ENCODE measurements at regions not wholly inside any gene's neighbourhood (a gene's known extent, or its start where the extent isn't known, plus 50 kb on each side); places are given as distances from the start of the nearest gene placed in this dataset.

DNA sequence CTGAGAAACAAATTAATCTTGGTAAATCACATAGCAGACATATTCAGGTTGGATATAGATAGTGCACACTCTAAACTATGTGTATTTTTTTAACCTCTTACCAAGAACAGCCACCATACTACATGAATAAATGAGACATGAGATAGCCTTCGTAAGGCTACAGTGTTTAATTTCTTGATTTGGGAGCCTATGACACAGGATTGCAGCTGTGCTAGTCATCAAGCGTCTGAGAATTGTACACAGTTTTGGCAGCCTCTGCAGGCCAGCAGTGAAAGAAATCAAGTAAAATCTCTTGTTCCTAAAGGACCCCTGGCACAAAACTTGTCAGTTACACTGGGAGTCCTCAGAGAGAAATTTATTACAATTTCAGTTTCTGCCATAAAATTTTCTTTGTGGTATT, 236.1 kb downstream of the C12orf50 start:
- DNase-seq (ENCODE audit: low spot score) = peak; percentile 16

DNA sequence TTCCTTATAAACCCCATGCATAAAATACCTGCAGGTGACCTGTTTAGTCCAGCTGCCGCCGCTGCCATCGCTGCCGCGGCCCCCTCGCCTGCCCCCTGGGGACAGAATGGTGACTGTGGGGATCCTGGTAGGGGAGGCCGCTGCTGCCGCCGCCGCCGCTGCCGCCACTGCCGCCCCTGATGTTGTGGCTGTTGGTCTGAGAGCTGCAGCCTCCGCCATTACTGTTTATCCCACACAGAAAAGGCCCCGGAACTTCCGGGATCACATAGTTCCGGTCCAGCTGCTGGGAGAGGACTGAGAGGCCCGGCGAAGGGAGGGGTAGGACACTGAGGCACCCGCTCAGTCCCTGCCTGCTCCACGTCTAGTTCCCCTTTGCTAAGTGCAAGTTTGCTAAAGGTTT, 244.9 kb downstream of the C12orf50 start:
- DNase-seq (ENCODE audit: low spot score) = no peak

GRCh38 chr12:87783467-87783866, 245.7 kb downstream of the C12orf50 start:
- no peak for DNase-seq (ENCODE audit: low spot score)

DNA sequence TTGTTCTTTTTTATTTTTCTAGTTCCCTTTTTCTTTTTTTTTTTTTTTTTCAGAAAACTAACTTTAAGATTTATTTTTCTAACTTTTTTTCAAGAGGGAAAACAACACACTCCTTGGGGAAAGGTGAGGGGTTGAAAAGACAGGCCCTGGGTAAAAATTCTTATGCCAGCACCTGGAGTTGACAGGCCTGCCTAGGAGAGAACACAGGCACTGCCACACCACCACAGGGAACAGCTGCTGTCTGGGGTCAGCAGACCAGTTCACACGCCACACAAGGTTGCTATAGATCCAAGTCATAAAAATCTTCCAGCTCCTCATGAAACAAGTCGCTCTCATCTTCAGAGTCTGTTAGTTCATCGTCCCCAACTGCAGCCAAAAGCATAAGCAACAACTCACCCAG, 246.4 kb downstream of the C12orf50 start:
- DNase-seq (ENCODE audit: low spot score) = no peak

- DNase-seq (ENCODE audit: low spot score) = no peak
Measured at GRCh38 chr12:87779858-87780498, 249.2 kb downstream of the C12orf50 start.

DNA sequence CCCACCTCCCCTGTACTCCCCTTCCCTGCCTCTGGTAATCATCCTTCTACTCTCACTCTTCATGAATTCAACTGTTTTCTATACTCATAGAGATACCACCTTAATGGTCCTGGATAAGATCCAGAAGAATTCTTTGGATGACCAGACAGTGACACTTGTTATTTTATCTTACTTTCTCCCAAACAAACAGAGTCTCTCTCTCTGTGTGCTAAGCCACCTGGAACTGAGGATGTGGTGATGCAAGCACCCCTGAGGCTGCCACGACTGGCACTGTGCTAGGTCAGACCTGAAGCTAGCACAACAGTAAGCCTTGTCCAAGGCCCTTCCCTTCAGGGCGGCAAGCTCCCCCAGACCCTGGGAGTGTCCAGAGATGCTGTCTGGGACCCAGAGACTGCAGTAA, 250.2 kb downstream of the C12orf50 start:
- no peak for DNase-seq (ENCODE audit: low spot score)

- no peak for DNase-seq (ENCODE audit: low spot score)
Measured at GRCh38 chr12:87778065-87778464, 251.1 kb downstream of the C12orf50 start.

DNA sequence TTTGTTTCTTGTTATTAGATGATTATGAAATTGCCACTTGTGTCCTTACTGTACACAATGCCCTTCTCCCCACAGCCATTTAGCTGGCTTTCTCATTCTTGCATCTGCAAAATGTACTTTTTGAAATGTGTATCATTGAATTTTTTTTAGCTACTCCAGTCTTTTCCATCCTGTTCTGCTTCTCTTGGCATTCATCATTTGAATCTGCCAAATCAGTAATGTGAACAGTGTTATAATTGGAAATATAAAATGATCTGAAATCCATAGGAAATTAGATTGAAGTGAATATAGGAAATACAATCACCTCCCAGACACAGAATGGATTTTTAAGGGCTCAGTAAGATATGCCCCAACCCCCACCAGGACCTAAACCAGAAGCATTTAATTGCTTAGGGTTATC, 253.4 kb downstream of the C12orf50 start:
- DNase-seq (ENCODE audit: low spot score) = no peak

GRCh38 chr12:87775051-87775450, 254.2 kb downstream of the C12orf50 start:
- DNase-seq (ENCODE audit: low spot score) = no peak

DNA sequence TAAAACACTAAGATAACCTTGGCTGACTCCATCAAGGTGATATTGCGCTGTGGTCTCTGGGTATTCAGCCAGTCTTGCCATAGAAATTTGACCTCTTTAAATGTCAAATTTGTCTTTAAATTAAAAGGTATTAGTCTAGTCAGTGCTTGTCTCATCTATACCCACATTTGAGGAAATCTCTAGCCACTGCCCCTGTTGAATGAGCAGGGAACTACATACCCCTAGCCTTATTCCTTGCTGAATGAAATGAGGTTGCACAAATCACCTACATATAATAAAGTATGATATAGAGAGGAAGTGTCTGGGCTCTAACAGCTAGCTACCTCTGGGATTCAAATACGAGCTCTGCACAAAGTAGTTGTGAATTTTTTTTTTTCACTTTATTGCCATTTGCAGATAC, 256.8 kb downstream of the C12orf50 start:
- DNase-seq (ENCODE audit: low spot score) = no peak

GRCh38 chr12:87768501-87769287, 260.5 kb downstream of the C12orf50 start:
- DNase-seq (ENCODE audit: low spot score) = no peak

DNA sequence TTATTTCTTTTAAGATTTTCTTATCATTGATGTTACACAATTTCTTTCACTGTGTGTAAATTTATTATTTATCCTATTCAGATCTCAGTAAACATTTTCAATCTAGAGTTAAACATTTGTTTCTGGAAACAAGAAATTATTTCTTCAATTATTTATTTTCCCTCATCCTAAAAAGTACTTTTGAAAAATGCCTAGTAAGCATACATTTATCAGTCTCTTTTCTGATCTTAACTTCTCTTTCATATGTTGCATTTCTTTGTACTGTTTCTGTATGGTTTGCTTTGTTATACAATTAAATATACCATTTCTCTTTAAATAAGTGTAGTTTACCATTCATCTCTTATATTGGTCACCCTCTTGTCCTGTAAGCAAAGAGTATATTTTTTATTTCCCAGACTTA, 263.2 kb downstream of the C12orf50 start:
- DNase-seq (ENCODE audit: low spot score) = no peak

GRCh38 chr12:87760943-87761342, 268.3 kb downstream of the C12orf50 start:
- peak; percentile 4 for DNase-seq (ENCODE audit: low spot score)

GRCh38 chr12:87758271-87758670, 270.9 kb downstream of the C12orf50 start:
- DNase-seq (ENCODE audit: low spot score) = no peak

DNA sequence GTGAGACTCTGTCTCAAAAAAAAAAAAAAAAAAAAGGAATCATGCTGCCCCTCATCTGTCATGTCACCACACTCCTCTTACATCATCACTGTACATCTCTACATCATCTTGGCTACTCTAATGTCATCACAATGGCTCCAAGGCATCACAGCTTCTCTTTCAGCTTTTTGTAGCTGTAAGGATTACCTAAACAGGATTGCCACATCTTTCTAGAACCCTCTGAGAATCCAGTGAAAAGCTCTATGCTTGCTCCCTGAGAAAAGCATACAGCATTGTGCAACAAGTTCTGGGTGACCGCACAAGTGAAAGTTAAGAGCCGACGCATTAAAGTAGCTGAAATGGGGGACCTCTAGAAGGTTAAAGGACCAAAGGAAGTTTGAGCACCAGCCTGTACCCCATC, 272.5 kb downstream of the C12orf50 start:
- DNase-seq (ENCODE audit: low spot score) = no peak

DNA sequence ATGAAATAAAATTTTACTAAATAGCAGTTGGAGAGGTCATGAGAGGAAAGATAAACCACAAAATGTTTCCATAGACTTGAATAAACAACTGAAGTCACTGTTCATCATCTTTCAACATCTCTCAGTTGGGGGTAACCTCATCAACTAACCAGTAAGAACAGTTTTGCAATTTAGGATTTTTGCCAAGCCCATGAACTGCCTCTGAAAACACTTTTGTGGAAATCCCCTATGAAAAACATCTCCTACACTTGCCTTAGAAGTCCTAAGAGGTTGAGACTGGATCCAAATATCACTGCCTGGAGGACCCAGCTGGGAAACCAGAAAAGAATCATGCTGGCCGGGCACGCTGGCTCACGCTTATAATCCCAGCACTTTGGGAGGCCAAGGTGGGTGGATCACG, 273.1 kb downstream of the C12orf50 start:
- no peak for DNase-seq (ENCODE audit: low spot score)

- no peak for DNase-seq (ENCODE audit: low spot score)
Measured at GRCh38 chr12:87728931-87729593, 300.1 kb downstream of the C12orf50 start.

DNA sequence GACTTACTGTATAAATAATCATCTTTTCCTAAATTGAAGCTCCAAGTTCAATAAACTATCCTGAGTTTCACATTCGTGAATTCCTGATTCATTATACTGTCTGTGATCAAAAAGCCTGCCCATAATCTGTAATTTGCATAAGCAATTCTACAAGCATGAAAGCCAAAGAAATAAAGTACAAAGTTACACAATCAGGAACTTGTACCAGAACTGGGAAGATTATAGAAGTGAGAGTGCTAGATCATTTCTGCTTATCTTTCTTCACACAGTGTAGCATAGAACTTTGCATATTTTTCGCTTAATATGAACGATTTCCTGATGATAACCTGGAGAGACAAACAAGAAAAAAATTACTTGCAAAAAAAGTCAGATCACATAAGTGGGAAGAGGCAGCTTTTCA, 308.2 kb downstream of the C12orf50 start:
- DNase-seq (ENCODE audit: low spot score) = no peak

GRCh38 chr12:87704374-87704773, 324.8 kb downstream of the C12orf50 start:
- no peak for DNase-seq (ENCODE audit: low spot score)

DNA sequence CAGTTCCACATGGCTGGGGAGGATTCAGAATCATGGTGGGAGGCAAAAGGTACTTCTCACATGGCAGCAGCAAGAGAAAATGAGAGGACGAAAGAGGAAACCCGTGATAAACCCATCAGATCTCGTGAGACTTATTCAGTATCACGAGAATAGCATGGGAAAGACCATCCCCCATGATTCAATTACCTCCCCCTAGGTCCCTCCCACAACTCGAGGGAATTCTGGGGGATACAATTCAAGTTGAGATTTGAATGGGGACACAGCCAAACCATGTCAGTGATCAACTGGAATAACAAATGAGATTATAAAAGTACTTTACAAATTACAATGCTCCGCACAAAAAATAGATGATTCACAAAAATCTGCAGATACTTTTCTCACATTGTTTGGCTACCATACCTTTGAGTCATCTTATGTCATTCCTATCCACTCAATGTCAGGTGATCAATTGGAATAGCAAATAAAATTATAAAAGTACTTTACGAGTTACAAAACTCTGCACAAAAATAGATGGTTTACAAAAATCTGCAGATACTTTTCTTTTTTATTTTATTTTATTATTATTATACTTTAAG, 338.9 kb downstream of the C12orf50 start:
- no peak for DNase-seq (ENCODE audit: low spot score)

DNA sequence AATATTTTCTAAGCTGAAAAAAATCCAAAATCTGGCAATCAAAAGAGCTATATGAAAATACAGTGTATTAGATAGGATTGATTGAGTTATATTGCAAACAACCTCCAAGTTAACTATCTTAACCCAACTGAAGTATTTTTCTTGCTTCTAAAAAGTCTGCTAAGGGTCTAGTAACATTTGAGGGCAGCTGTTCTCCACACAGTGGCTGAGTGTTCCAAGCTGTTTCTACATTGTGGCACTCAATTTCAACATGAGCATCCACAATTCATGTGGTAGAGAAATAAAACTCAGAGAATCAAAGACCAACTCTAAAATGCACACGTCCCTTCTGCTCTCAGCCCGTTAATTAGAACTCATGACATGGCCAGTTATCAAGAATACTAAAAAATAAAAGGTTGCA, 340.0 kb downstream of the C12orf50 start:
- DNase-seq (ENCODE audit: low spot score) = no peak

DNA sequence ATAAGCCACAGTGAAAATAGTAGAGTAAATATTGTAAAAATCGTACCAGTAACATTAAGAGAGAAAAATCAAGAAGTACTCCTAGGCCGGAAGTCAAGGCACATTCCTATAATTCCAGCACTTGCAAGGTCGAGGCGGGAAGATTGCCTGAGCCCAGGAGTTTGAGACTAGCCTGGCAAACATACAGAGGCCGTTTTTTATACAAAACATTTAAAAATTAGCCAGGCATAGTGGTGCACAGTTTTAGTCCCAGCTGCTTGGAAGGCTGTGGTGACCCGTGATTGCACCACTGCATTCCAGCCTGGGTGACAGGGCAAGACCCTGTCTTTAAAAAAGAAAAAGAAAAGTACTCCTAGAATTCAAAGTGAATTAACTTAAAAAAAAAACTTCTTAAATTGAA, 341.8 kb downstream of the C12orf50 start:
- DNase-seq (ENCODE audit: low spot score) = no peak

DNA sequence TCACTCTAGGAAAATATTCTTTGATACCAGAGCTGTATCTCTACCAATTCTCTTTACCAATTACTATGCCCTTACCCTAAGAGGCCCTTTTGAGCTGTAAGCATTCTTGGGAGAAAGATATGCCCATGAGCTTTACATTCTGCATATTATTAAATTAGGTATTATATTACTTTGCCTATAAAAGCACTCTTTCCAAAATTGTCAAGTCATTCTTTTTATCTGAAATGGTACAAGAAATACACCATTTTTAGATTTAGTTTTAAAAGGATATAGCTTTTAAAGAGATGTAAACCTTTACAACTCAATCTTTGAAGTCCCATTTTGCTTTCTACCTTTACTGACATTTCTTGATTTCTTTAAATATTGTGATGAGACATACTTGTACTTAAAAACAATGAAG, 343.5 kb downstream of the C12orf50 start:
- DNase-seq (ENCODE audit: low spot score) = no peak

Data from RKO (cell line).